ENCODE measurements at regions not wholly inside any gene's neighbourhood (a gene's known extent, or its start where the extent isn't known, plus 50 kb on each side); places are given as distances from the start of the nearest gene placed in this dataset.

DNA sequence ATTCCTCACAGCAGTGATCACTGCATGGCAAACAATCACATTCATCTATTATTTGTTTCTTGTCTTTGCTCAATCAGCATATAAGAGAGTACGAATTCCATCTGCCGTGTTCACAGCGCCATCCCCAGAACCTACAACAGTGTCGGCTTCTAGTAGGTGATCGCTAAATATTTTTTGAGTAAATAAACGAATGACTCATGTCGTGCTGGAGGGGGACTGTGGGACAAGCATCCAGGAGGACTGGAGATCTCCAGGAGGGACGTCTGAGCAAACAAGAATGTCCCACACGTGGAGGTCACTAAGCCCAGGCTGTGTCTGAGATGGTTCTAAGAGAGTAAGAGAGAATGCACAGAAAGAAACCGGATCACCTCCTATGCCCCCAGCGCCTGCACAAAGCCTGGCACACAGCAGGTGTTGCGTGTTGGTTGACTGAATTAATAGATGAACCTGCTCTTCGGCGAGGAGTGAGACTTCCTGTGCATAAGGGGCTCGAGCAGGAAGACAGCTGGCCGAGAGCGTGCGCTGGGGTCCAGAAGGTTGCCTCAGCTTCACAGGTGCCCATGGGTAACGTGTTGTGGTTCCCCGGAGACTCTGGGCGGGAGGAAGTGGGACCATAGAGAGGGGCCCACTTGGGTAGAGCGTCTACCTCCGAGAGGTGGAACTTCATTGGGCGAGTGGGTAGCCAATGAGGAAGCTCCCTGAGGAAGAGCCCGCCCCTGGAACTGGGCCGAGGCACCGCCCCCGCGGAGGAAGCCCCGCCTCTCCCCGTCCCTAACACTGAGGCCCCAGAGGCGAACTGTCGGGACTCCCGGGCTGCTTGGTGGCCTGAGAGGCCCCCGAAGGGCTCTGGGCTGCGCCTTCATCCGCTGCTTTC is 193.0 kb downstream of the MELK start (continued):
- TF ChIP-seq POLR2G (IDR thresholded peaks at IDR 0.05; ENCODE audit: low read depth, low read length) (peak; percentile 68), ZNF589 (CRISPR knock-in tag; IDR thresholded peaks at IDR 0.05; ENCODE audit: low read depth) (no peak), COPS2 (conservative IDR thresholded peaks at IDR 0.05) (no peak), GABPA (tag; conservative IDR thresholded peaks at IDR 0.05; ENCODE audit: low read depth) (0 out of 2 replicates have a peak, but pooled peaks have one; percentile 20), NRF1 (conservative IDR thresholded peaks at IDR 0.05 in 1 of 2, IDR thresholded peaks at IDR 0.05 in 1 of 2) (peak in 1 of 2 experiments; percentile 37; a peak in 1 of 4 replicates), RBM34 (IDR thresholded peaks at IDR 0.05; ENCODE audit: borderline replicate concordance, insufficient read depth, low read length) (no peak), MAZ (CRISPR knock-in tag; conservative IDR thresholded peaks at IDR 0.05 in 1 of 2, IDR thresholded peaks at IDR 0.05 in 1 of 2) (no peak)
- TF ChIP-seq, protein P1, sequence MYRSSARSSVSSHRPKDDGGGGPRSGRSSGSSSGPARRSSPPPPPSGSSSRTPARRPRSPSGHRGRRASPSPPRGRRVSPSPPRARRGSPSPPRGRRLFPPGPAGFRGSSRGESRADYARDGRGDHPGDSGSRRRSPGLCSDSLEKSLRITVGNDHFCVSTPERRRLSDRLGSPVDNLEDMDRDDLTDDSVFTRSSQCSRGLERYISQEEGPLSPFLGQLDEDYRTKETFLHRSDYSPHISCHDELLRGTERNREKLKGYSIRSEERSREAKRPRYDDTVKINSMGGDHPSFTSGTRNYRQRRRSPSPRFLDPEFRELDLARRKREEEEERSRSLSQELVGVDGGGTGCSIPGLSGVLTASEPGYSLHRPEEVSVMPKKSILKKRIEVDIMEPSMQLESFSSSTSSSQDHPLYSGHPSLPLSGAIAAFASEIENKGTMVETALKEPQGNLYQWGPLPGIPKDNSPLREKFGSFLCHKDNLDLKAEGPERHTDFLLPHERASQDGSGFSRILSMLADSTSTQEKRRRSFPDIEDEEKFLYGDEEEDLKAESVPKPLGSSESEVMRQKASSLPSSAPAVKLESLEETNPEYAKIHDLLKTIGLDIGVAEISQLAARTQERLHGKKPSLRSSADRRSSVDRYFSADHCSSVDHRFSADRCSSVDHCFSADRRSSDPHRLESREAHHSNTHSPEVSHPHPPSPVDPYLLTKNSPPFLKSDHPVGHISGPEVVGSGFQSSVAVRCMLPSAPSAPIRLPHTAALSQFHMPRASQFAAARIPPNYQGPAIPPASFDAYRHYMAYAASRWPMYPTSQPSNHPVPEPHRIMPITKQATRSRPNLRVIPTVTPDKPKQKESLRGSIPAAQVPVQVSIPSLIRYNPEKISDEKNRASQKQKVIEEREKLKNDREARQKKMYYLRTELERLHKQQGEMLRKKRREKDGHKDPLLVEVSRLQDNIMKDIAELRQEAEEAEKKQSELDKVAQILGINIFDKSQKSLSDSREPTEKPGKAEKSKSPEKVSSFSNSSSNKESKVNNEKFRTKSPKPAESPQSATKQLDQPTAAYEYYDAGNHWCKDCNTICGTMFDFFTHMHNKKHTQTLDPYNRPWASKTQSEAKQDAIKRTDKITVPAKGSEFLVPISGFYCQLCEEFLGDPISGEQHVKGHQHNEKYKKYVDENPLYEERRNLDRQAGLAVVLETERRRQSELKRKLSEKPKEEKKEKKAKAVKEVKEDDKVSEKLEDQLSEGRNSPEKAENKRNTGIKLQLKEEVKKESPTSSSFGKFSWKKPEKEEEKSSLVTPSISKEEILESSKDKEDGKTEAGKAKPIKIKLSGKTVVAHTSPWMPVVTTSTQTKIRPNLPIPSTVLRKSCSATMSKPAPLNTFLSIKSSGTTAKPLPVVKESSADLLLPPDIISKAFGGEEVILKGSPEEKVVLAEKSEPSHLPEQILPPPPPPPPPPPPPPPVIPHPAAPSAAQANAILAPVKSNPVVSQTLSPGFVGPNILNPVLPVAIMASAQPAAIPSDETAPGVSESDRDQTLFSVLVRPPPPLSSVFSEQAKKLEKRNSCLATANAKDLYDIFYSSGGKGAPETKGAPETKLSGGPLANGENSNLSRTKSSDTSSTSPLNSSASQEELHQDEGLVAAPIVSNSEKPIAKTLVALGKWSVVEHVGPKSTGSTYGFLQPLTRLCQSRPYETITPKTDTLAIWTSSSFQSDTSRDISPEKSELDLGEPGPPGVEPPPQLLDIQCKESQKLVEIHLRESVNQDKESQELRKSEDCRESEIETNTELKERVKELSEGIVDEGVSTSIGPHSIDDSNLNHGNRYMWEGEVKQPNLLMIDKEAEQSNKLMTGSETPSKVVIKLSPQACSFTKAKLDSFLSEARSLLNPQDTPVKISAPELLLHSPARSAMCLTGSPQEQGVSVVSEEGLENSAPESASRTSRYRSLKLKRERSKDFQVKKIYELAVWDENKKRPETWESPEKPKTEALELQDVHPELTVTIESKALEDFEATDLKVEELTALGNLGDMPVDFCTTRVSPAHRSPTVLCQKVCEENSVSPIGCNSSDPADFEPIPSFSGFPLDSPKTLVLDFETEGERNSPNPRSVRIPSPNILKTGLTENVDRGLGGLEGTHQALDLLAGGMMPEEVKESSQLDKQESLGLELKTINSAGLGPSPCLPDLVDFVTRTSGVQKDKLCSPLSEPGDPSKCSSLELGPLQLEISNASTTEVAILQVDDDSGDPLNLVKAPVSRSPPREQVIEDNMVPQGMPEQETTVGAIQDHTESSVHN (IDR thresholded peaks at IDR 0.05; ENCODE audit: borderline replicate concordance in 1 of 2, low read depth in 1 of 2), result no peak
- TF ChIP-seq, protein P2, sequence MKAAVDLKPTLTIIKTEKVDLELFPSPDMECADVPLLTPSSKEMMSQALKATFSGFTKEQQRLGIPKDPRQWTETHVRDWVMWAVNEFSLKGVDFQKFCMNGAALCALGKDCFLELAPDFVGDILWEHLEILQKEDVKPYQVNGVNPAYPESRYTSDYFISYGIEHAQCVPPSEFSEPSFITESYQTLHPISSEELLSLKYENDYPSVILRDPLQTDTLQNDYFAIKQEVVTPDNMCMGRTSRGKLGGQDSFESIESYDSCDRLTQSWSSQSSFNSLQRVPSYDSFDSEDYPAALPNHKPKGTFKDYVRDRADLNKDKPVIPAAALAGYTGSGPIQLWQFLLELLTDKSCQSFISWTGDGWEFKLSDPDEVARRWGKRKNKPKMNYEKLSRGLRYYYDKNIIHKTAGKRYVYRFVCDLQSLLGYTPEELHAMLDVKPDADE (conservative IDR thresholded peaks at IDR 0.05; ENCODE audit: control insufficient read depth, low read depth, low read length), result no peak
- TF ChIP-seq, protein P3, sequence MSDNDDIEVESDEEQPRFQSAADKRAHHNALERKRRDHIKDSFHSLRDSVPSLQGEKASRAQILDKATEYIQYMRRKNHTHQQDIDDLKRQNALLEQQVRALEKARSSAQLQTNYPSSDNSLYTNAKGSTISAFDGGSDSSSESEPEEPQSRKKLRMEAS (CRISPR knock-in tag; IDR thresholded peaks at IDR 0.05), result peak; percentile 65
- TF ChIP-seq, protein P4, sequence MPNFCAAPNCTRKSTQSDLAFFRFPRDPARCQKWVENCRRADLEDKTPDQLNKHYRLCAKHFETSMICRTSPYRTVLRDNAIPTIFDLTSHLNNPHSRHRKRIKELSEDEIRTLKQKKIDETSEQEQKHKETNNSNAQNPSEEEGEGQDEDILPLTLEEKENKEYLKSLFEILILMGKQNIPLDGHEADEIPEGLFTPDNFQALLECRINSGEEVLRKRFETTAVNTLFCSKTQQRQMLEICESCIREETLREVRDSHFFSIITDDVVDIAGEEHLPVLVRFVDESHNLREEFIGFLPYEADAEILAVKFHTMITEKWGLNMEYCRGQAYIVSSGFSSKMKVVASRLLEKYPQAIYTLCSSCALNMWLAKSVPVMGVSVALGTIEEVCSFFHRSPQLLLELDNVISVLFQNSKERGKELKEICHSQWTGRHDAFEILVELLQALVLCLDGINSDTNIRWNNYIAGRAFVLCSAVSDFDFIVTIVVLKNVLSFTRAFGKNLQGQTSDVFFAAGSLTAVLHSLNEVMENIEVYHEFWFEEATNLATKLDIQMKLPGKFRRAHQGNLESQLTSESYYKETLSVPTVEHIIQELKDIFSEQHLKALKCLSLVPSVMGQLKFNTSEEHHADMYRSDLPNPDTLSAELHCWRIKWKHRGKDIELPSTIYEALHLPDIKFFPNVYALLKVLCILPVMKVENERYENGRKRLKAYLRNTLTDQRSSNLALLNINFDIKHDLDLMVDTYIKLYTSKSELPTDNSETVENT (CRISPR knock-in tag; IDR thresholded peaks at IDR 0.05), result no peak

Data from K562 (cell line).